NCI-H1048 (cell line): ENCODE measurements at regions not wholly inside any gene's neighbourhood (a gene's known extent, or its start where the extent isn't known, plus 50 kb on each side); places are given as distances from the start of the nearest gene placed in this dataset.
"Not testable (repeated sequence)": the region's sequence is repeated elsewhere in the genome, so short reads cannot be mapped to it uniquely, and the experiment has no call there.

Experiments
- DNase-seq: peaks from one replicate; lab custom pipeline; 2025; lab: John Stamatoyannopoulos, UW

GRCh38 chr2:145799595-145800108, 1279.7 kb upstream of the ZEB2 start:
- DNase-seq: no peak

- DNase-seq: no peak
These were observed 1278.5 kb upstream of the ZEB2 start for GRCh38 chr2:145798419-145798818.

- DNase-seq: no peak
These were observed 1277.8 kb upstream of the ZEB2 start for GRCh38 chr2:145797692-145798091.

- DNase-seq: no peak
These were observed 1272.8 kb upstream of the ZEB2 start for GRCh38 chr2:145792745-145793144.

GRCh38 chr2:145789636-145790035, 1269.7 kb upstream of the ZEB2 start:
- DNase-seq: no peak

- DNase-seq: not testable (repeated sequence)
These were observed 1267.9 kb upstream of the ZEB2 start for GRCh38 chr2:145787597-145788361.

- not testable (repeated sequence) for DNase-seq
These were observed 1262.7 kb upstream of the ZEB2 start for GRCh38 chr2:145782607-145783006.

- no peak for DNase-seq
These were observed 1258.0 kb upstream of the ZEB2 start for GRCh38 chr2:145777914-145778313.

- no peak for DNase-seq
These were observed 1257.4 kb upstream of the ZEB2 start for GRCh38 chr2:145777297-145777696.

- DNase-seq: no peak
These were observed 1255.7 kb upstream of the ZEB2 start for GRCh38 chr2:145775591-145775990.

GRCh38 chr2:145771525-145771924, 1251.6 kb upstream of the ZEB2 start:
- no peak for DNase-seq

GRCh38 chr2:145769011-145769716, 1249.2 kb upstream of the ZEB2 start:
- no peak for DNase-seq

- no peak for DNase-seq
These were observed 1246.0 kb upstream of the ZEB2 start for GRCh38 chr2:145765874-145766273.

- DNase-seq: no peak
These were observed 1244.7 kb upstream of the ZEB2 start for GRCh38 chr2:145764631-145765030.

GRCh38 chr2:145760781-145761649, 1241.1 kb upstream of the ZEB2 start:
- DNase-seq: no peak

GRCh38 chr2:145759228-145759915, 1239.5 kb upstream of the ZEB2 start:
- no peak for DNase-seq

GRCh38 chr2:145757503-145758246, 1237.8 kb upstream of the ZEB2 start:
- DNase-seq: no peak

GRCh38 chr2:145755019-145755837, 1235.3 kb upstream of the ZEB2 start:
- DNase-seq: no peak

GRCh38 chr2:145753966-145754365, 1234.0 kb upstream of the ZEB2 start:
- DNase-seq: no peak

- DNase-seq: no peak
These were observed 1233.2 kb upstream of the ZEB2 start for GRCh38 chr2:145753041-145753608.
